GM20431 (cell line): ENCODE measurements at regions not wholly inside any gene's neighbourhood (a gene's known extent, or its start where the extent isn't known, plus 50 kb on each side); places are given as distances from the start of the nearest gene placed in this dataset.

Experiments
- in situ Hi-C: fragments of 300-500 bp; cut with MseI, MboI; formaldehyde crosslinking; loops from one replicate; pipeline ENCODE4 v1.15.0; 2020; ENCODE audit warnings: low sequenced_read_pairs; ENCODE audit not compliant: unreplicated experiment

DNA sequence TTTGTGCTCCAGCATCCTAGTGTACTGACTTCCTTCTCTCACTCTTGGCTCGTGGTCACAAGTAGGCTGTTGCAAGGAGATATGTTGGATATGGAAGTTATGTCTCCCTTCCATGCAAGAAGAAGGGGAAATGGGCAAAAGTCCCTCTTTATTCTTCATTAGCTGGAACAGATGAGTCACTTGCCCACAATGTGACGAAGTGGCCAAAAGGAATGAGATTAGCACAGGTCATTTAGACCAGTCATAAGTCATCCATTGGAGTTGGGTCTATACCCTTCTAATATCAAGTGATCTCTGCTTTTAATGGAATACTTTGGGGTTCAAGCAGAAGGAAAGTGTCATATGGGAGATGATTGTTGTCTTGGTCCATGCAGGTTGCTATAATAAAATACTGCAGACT lies 91.2 kb upstream of the NGF start:
- in situ Hi-C loops: no loop called here

- in situ Hi-C loops: no loop called here
These were observed 90.6 kb upstream of the NGF start for GRCh38 chr1:115428676-115429075.

DNA sequence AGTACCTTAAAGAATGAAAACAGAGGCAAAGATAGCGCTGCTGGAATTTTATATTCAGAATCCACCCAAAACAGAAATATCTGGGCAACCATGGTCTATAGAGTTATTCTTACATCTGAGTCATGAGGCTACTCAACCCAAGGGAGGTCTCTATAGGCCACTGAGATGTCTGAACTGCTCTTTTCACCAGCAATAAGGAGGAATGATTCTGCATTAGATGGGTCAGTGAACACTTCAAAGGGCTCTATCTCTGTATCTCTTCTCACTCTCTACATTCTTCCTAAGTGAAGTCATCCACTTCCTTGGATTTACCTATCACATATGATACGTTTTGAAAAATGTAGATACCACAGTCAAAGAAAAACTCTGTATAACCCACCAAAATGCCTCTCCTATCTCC lies 90.2 kb upstream of the NGF start:
- in situ Hi-C loops: no loop called here

- in situ Hi-C loops: no loop called here
These were observed 88.9 kb upstream of the NGF start for GRCh38 chr1:115426956-115427355.

- in situ Hi-C loops: no loop called here
These were observed 88.3 kb upstream of the NGF start for GRCh38 chr1:115426231-115426771.

DNA sequence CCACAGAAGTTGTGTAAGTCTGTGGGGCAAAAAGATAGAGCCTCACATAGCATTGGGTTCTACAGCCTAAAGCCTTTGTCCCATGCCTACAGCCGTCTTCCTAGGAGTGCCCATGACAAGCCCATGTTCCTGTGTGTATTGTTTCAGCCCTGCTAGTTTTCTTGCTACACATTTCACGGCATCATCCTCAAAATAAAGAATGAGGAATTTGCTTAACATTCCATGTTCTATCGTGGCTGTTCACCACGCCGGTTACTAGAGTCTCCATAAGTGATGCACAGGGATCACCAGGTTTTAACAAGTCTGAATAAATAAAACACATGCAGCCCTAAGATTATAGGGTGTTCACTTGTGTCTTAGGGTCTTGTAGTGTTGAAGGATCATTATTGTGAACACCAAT lies 87.4 kb upstream of the NGF start:
- in situ Hi-C loops: no loop called here

GRCh38 chr1:115423776-115424175 lies 85.7 kb upstream of the NGF start:
- in situ Hi-C loops: no loop called here

GRCh38 chr1:115419571-115419970 lies 81.5 kb upstream of the NGF start:
- in situ Hi-C loops: no loop called here

- in situ Hi-C loops: no loop called here
These were observed 75.6 kb upstream of the NGF start for GRCh38 chr1:115413621-115414020.

GRCh38 chr1:115413208-115413607 lies 75.2 kb upstream of the NGF start:
- in situ Hi-C loops: no loop called here

DNA sequence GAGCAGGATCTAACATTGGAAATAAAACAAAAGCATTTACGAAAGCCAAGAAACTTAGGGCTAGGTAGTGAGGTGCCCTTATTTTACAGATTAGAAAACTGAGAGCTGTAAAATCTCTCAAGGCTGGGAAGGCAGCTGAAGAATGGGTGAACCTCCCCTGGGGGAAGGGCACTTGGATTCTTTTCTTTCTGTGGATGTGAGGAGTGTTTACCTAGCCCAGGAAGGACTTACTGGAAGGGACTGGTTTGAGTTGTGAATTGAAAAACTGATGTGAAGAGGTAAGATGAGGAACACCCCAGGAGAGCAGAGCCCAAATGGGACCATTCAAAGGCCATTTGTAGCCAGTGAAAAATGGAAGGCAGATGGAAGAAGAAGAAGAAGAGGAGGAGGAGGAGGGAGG lies 74.7 kb upstream of the NGF start:
- in situ Hi-C loops: no loop called here

GRCh38 chr1:115412286-115412685 lies 74.2 kb upstream of the NGF start:
- in situ Hi-C loops: no loop called here

DNA sequence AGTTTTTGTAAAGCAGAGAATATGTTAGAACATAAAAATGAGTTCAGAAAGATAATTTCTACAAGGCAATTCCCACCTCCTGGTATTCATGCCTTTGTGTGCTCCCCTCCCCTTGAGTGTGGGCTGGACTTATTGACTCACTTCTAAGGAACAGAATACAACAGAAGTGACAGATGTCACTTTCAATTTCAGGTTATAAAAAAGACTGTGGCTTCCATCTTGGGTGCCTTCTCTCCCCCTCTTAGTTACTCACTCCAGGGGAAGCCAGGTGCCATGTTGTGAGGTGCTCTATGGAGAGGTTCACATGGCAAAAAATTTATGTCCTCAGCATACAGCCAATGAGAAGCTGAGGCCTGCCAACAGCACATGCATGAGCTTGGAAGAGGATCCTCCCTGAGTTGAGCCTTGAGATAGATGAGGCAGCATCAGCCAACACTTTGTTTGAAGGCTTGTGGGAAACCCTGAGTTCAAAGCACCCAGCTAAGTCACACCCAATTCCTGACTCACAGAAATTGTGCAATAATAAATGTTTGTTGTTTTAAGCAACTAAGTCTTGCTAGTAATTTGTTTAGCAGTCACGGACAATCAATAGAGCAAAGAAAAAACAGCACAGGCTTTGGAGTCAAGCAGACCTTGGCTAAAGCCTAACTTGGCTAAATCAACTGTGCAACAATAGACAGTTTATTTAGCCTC lies 73.5 kb upstream of the NGF start:
- in situ Hi-C loops: no loop called here

DNA sequence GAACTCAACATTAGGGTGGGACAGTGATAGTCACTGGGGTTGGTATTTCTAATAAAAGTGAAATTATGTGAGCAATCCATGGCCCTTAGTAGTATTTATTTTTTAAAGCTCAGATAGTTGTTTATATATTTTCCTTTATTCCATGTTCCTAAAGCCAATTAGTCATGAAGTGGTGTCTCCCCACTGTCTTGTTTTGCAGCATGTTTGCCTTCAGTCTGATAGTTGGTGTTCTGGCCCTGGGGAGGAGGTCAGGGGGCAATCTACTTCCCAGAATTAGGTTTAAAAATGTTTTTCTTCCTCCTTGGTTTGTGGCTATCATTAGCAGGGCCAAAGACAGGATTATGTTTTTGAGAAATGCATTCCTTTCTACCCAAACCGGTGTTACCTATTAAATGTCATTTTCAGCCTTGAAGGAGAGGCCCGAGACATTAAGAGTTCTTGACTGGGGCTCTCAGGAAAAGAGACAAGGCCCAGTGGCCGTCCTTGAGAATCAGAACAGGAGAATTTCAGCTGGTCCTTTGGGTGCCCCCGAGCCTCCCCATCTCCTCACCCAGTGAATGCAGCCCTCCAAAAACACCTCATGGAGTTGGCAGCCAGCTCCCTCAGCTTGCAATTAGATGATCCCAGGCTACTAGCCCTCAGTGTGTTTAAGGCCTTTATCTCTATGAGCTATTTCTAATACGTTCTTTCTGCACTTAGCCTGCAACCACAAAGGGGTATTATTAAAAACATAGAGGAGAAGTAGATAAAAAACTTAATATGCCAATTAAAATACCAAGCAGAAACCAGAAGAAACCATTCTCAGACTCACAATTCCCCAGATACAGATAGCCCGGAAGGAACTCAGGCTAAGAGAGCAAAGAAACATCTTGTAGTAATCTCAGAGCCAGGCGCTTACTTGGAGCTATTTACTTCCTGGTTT lies 71.3 kb upstream of the NGF start:
- in situ Hi-C loops: no loop called here

- in situ Hi-C loops: no loop called here
These were observed 70.5 kb upstream of the NGF start for GRCh38 chr1:115408533-115408932.

GRCh38 chr1:115404911-115405310 lies 66.9 kb upstream of the NGF start:
- in situ Hi-C loops: no loop called here

DNA sequence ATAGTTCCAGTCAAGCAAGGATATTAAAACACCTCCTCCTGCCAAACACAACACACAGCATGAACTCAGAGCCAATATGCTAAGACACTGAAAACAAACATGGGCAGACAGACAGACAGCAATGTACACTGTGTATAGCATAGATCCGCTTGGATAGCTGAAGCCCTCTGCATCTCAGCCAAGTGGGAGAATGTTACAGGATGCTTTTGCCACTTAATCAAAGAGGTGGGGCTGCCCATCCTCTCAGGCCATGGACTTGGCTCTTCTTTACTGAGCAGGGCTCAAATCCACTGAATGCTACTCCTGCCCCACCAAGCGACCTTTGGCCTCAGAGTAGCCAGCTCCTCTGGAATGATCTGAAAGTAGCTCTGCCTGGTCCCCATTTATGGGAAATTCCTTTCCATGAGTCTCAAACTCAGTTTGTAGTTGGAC lies 64.7 kb upstream of the NGF start:
- in situ Hi-C loops: no loop called here

GRCh38 chr1:115401676-115402075 lies 63.6 kb upstream of the NGF start:
- in situ Hi-C loops: no loop called here

GRCh38 chr1:115400891-115401290 lies 62.8 kb upstream of the NGF start:
- in situ Hi-C loops: no loop called here

DNA sequence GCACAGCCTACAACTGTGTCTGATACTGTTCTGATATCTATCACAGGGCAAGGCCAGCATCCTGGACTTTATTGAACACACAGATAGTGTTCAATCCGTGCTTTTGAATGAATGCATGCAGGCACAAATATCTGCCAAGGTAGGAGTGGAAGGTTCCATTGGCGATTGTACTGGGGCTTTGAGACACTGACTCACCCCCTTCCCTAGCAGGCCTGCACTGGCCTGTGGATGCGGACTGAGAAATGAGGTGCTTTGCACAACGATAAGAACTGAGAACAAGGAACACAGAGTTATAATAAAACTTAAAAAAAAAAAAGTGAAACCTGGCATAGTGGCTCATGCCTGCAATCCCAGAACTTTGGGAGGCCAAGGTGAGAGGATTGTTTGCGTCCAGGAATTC lies 62.4 kb upstream of the NGF start:
- in situ Hi-C loops: no loop called here

GRCh38 chr1:115398745-115399144 lies 60.7 kb upstream of the NGF start:
- in situ Hi-C loops: no loop called here
